ENCODE measurements at regions not wholly inside any gene's neighbourhood (a gene's known extent, or its start where the extent isn't known, plus 50 kb on each side); places are given as distances from the start of the nearest gene placed in this dataset.

GRCh38 chr20:51092338-51092737 is 69.4 kb upstream of the KCNG1 start:
- no peak for DNase-seq
- CTCF ChIA-PET: interaction anchor here (2.2 kb wide), 1 partner anchor 100 kb away, joined by 8 read pairs; no protein-coding TSS in a partner anchor
- no peaks in the 10 kb centered on the region for H3K9me3 Mint-ChIP-seq

GRCh38 chr20:51091406-51092195 is 68.7 kb upstream of the KCNG1 start:
- no peak for ATAC-seq
- no peak overlapping the region for H3K27ac Mint-ChIP-seq
- ChIA-PET POLR2A (interaction anchor here (0.6 kb wide), 1 partner anchor 27 kb away, joined by 3 read pairs; no protein-coding TSS in a partner anchor), CTCF (interaction anchor here (0.8 to 2.2 kb wide), 2 partner anchors 9 to 99 kb away, joined by 3 to 8 read pairs; no protein-coding TSS in a partner anchor)
- no peaks in the 10 kb centered on the region for H3K36me3 Mint-ChIP-seq (ENCODE audit: low read depth)
- H3K27me3 Mint-ChIP-seq: peaks cover 43% of the 10 kb centered on the region
- TF ChIP-seq CTCF (IDR thresholded peaks at IDR 0.05): no peak
- H3K4me1 Mint-ChIP-seq (ENCODE audit: low read depth): peaks cover 11% of the 10 kb centered on the region
- H3K4me3 Mint-ChIP-seq: no peak overlapping the region
- no peak for DNase-seq
- no peaks in the 10 kb centered on the region for H3K9me3 Mint-ChIP-seq
- intact Hi-C loops (cut with micrococcal nuclease): no loop called here

More at GRCh38 chr20:51092338-51092737, 69.4 kb upstream of the KCNG1 start:
- H3K4me1 Mint-ChIP-seq (ENCODE audit: low read depth): peaks cover 11% of the 10 kb centered on the region
- intact Hi-C loops (cut with micrococcal nuclease): no loop called here
- no peak for TF ChIP-seq CTCF (IDR thresholded peaks at IDR 0.05)
- H3K36me3 Mint-ChIP-seq (ENCODE audit: low read depth): no peaks in the 10 kb centered on the region
- peaks cover 44% of the 10 kb centered on the region for H3K27me3 Mint-ChIP-seq
- no peak for ATAC-seq
- H3K4me3 Mint-ChIP-seq: no peak overlapping the region
- POLR2A ChIA-PET: interaction anchor here (0.6 kb wide), 2 partner anchors 27 to 504 kb away, joined by 3 read pairs; no protein-coding TSS in a partner anchor
- no peak overlapping the region for H3K27ac Mint-ChIP-seq

- Mint-ChIP-seq H3K4me1 (ENCODE audit: low read depth) (peaks cover 11% of the 10 kb centered on the region), H3K27ac (no peak overlapping the region), H3K4me3 (no peak overlapping the region), H3K36me3 (ENCODE audit: low read depth) (no peaks in the 10 kb centered on the region), H3K27me3 (peaks cover 38% of the 10 kb centered on the region), H3K9me3 (no peaks in the 10 kb centered on the region)
- no peak for DNase-seq
- intact Hi-C loops (cut with micrococcal nuclease): no loop called here
- ATAC-seq: no peak
- POLR2A ChIA-PET: no interaction called here
- TF ChIP-seq CTCF (IDR thresholded peaks at IDR 0.05): no peak
- CTCF ChIA-PET: no interaction called here
These were observed 66.9 kb upstream of the KCNG1 start for GRCh38 chr20:51089840-51090239.

GRCh38 chr20:51089272-51089781 is 66.4 kb upstream of the KCNG1 start:
- Mint-ChIP-seq H3K27ac (no peak overlapping the region), H3K27me3 (peaks cover 36% of the 10 kb centered on the region), H3K36me3 (ENCODE audit: low read depth) (no peaks in the 10 kb centered on the region), H3K4me1 (ENCODE audit: low read depth) (peaks cover 11% of the 10 kb centered on the region), H3K9me3 (no peaks in the 10 kb centered on the region), H3K4me3 (no peak overlapping the region)
- ChIA-PET POLR2A (no interaction called here), CTCF (no interaction called here)
- TF ChIP-seq CTCF (IDR thresholded peaks at IDR 0.05): no peak
- intact Hi-C loops (cut with micrococcal nuclease): no loop called here
- ATAC-seq (no peak), DNase-seq (no peak)

- no peaks in the 10 kb centered on the region for H3K9me3 Mint-ChIP-seq
- ATAC-seq: no peak
- intact Hi-C loops (cut with micrococcal nuclease): no loop called here
- H3K27me3 Mint-ChIP-seq: peaks cover 37% of the 10 kb centered on the region
- peaks cover 7% of the 10 kb centered on the region for H3K4me1 Mint-ChIP-seq (ENCODE audit: low read depth)
- no peaks in the 10 kb centered on the region for H3K36me3 Mint-ChIP-seq (ENCODE audit: low read depth)
- ChIA-PET CTCF (no interaction called here), POLR2A (no interaction called here)
- H3K27ac Mint-ChIP-seq: no peak overlapping the region
- no peak overlapping the region for H3K4me3 Mint-ChIP-seq
- no peak for TF ChIP-seq CTCF (IDR thresholded peaks at IDR 0.05)
- no peak for DNase-seq
These were observed 64.4 kb upstream of the KCNG1 start for GRCh38 chr20:51087266-51087665.

Data from activated CD8-positive, alpha-beta T cell treated with anti-CD3 and anti-CD28 coated beads for 36 hours (primary cell).